SK-N-SH (cell line): ENCODE measurements at regions not wholly inside any gene's neighbourhood (a gene's known extent, or its start where the extent isn't known, plus 50 kb on each side); places are given as distances from the start of the nearest gene placed in this dataset.

Experiments
- CTCF ChIA-PET: fragments of 300-600, 350-600 bp; formaldehyde crosslinking; extraction: SDS; loops from one replicate; lab custom pipeline; 2021; lab: Yijun Ruan, JAX
- POLR2A ChIA-PET: fragments of 350-600 bp; sonication (Branson Sonifier 250); formaldehyde crosslinking; extraction: SDS; loops from one replicate; lab custom pipeline; 2020; ENCODE audit warnings: antibody characterized with exemption, inconsistent platforms; lab: Yijun Ruan, JAX
- DNase-seq: peaks from one replicate; pipeline ENCODE4 v3.0.0; 2012
- H2AFZ ChIP-seq: fragments of 200-600 bp; sonication (generic); 2 replicates; pipeline ENCODE4 v1.8.1; 2016; ENCODE audit warnings: antibody characterized with exemption, mild to moderate bottlenecking, low read depth
- H3F3A ChIP-seq: fragments of 200-600 bp; sonication (generic); replicated peaks from 2 replicates; pipeline ENCODE3; 2016; ENCODE audit warnings: antibody characterized with exemption, mild to moderate bottlenecking; ENCODE audit not compliant: insufficient read depth
- H3K27ac ChIP-seq, 2 experiments: fragments of 200-500 bp in 1 of 2; fragments of 200-600 bp in 1 of 2; sonication (Bioruptor generic) in 1 of 2; sonication (generic), shearing (Covaris generic) in 1 of 2; 2 replicates each; pipeline versions ENCODE4 v1.5.1 to v1.6.1; 2014 to 2016; ENCODE audit warnings: low read depth in 2 of 2, inconsistent platforms in 1 of 2, low read length in 1 of 2, mild to moderate bottlenecking in 1 of 2, mixed read lengths in 1 of 2
- H3K27me3 ChIP-seq: fragments of 200-600 bp; sonication (generic), shearing (Covaris generic); 2 replicates; pipeline ENCODE4 v1.6.1; 2016; ENCODE audit warnings: mixed run types; ENCODE audit not compliant: insufficient read depth
- H3K36me3 ChIP-seq, 2 experiments: fragments of 200-500 bp in 1 of 2; fragments of 200-600 bp in 1 of 2; sonication (Bioruptor generic) in 1 of 2; sonication (generic) in 1 of 2; replicated peaks in 1 of 2; 2 replicates each; pipeline versions ENCODE3 to v1.5.1; 2014 to 2016; ENCODE audit warnings: low read length in 1 of 2, mild to moderate bottlenecking in 1 of 2; ENCODE audit not compliant: insufficient read depth in 2 of 2, control insufficient read depth in 1 of 2
- H3K4me1 ChIP-seq, 2 experiments: fragments of 200-500 bp in 1 of 2; fragments of 200-600 bp in 1 of 2; sonication (Bioruptor generic) in 1 of 2; sonication (generic), shearing (Covaris generic) in 1 of 2; 2 replicates each; pipeline versions ENCODE4 v1.5.1 to v1.6.1; 2014 to 2016; ENCODE audit warnings: low read depth in 1 of 2, low read length in 1 of 2, mixed run types in 1 of 2; ENCODE audit not compliant: insufficient read depth in 2 of 2, control insufficient read depth in 1 of 2
- H3K4me2 ChIP-seq: fragments of 200-600 bp; sonication (generic), shearing (Covaris generic); 2 replicates; pipeline ENCODE4 v1.6.1; 2017; ENCODE audit warnings: mixed run types
- H3K4me3 ChIP-seq, 2 experiments: fragments of 200-500 bp in 1 of 2; fragments of 200-600 bp in 1 of 2; sonication (Bioruptor generic) in 1 of 2; sonication (generic), shearing (Covaris generic) in 1 of 2; 2 replicates each; pipeline versions ENCODE4 v1.5.1 to v1.8.1; 2014 to 2016; ENCODE audit warnings: low read depth in 2 of 2, inconsistent platforms in 1 of 2, low read length in 1 of 2, mild to moderate bottlenecking in 1 of 2, mixed read lengths in 1 of 2, moderate library complexity in 1 of 2
- H3K79me2 ChIP-seq: fragments of 200-600 bp; sonication (generic); 2 replicates; pipeline ENCODE4 v1.8.1; 2017; ENCODE audit warnings: mild to moderate bottlenecking; ENCODE audit not compliant: insufficient read depth
- H3K9ac ChIP-seq: fragments of 200-600 bp; sonication (generic); 2 replicates; pipeline ENCODE4 v1.6.1; 2017; ENCODE audit warnings: mixed run types
- H3K9me2 ChIP-seq: fragments of 200-600 bp; sonication (generic); 2 replicates; pipeline ENCODE4 v1.6.1; 2017; ENCODE audit warnings: mixed run types
- H3K9me3 ChIP-seq: fragments of 200-600 bp; sonication (generic); 2 replicates; pipeline ENCODE4 v1.6.1; 2017; ENCODE audit warnings: mixed run types, mild to moderate bottlenecking, moderate library complexity
- H4K20me1 ChIP-seq: fragments of 200-600 bp; sonication (generic); 2 replicates; pipeline ENCODE4 v1.6.1; 2017; ENCODE audit warnings: mild to moderate bottlenecking, mixed run types; ENCODE audit not compliant: insufficient read depth
- CHD2 ChIP-seq: fragments of 150-350 bp; IDR thresholded peaks from 2 replicates; pipeline ENCODE4 v1.6.1; 2018; ENCODE audit warnings: low read length; ENCODE audit not compliant: partially characterized antibody
- ELF1 ChIP-seq: IDR thresholded peaks from 2 replicates; pipeline ENCODE4 v1.4.0; 2012
- EP300 ChIP-seq, 2 experiments: IDR thresholded peaks; 2 replicates each; pipeline versions ENCODE4 v1.4.0 to v1.6.1; 2012; ENCODE audit warnings: borderline replicate concordance in 1 of 2, low read depth in 1 of 2, low read length in 1 of 2
- FOXJ3 ChIP-seq: sonication (generic); formaldehyde crosslinking; IDR thresholded peaks from 2 replicates; pipeline ENCODE4 v1.5.1; 2020; ENCODE audit warnings: mild to moderate bottlenecking, missing genetic modification reagents
- FOXM1 ChIP-seq: IDR thresholded peaks from 2 replicates; pipeline ENCODE4 v1.4.0; 2012; ENCODE audit warnings: low read depth, mild to moderate bottlenecking
- GABPA ChIP-seq: IDR thresholded peaks from 2 replicates; pipeline ENCODE4 v1.4.0; 2012; ENCODE audit warnings: low read depth, mild to moderate bottlenecking
- JUND ChIP-seq: IDR thresholded peaks from 2 replicates; pipeline ENCODE4 v1.4.0; 2012
- MAX ChIP-seq: IDR thresholded peaks from 2 replicates; pipeline ENCODE4 v1.4.0; 2012; ENCODE audit warnings: low read depth
- MXI1 ChIP-seq: IDR thresholded peaks from 2 replicates; pipeline ENCODE4 v1.6.1; 2012; ENCODE audit warnings: mild to moderate bottlenecking, low read depth, low read length, improper control_type of control experiment
- NRF1 ChIP-seq: IDR thresholded peaks from 2 replicates; pipeline ENCODE4 v1.6.1; 2012; ENCODE audit warnings: low read depth, mild to moderate bottlenecking, low read length
- PBX3 ChIP-seq: IDR thresholded peaks from 2 replicates; pipeline ENCODE4; 2012
- POLR2AphosphoS5 ChIP-seq: IDR thresholded peaks from 2 replicates; pipeline ENCODE4 v1.6.1; 2012; ENCODE audit warnings: low read depth, low read length
- RFX5 ChIP-seq: IDR thresholded peaks from 2 replicates; pipeline ENCODE4 v1.6.1; 2012; ENCODE audit warnings: mild to moderate bottlenecking, improper control_type of control experiment, low read length
- SMC3 ChIP-seq: IDR thresholded peaks from 2 replicates; pipeline ENCODE4 v1.6.1; 2012; ENCODE audit warnings: low read depth, low read length, improper control_type of control experiment
- TAF1 ChIP-seq: IDR thresholded peaks from 2 replicates; pipeline ENCODE4 v1.6.1; 2012; ENCODE audit warnings: low read depth, mild to moderate bottlenecking, low read length, moderate library complexity, borderline replicate concordance
- TCF12 ChIP-seq: IDR thresholded peaks from 2 replicates; pipeline ENCODE4 v1.4.0; 2012
- ZBTB33 ChIP-seq: IDR thresholded peaks from 2 replicates; pipeline ENCODE4 v1.4.0; 2012; ENCODE audit warnings: low read depth, borderline replicate concordance
- WGBS: methylation state at CpG from one replicate; pipeline ENCODE4 v1.1.6; 2017; ENCODE audit warnings: low lambda C conversion rate; 5-methylcytosine and 5-hydroxymethylcytosine counted together

- no peaks in the 10 kb centered on the region for H3K79me2 ChIP-seq
- H3K9ac ChIP-seq: no peak overlapping the region
- no peaks in the 10 kb centered on the region for H3K36me3 ChIP-seq
- POLR2A ChIA-PET: no interaction called here
- H3K9me2 ChIP-seq: no peaks in the 10 kb centered on the region
- H2AFZ ChIP-seq: no peak overlapping the region
- H3F3A ChIP-seq: no peaks in the 10 kb centered on the region
- no peak for DNase-seq
- H3K4me2 ChIP-seq: no peak overlapping the region
- WGBS: 38% methylated on average over 6 of the region's 6 CpGs
- H3K27ac ChIP-seq: no peak overlapping the region
- no peak overlapping the region for H3K4me3 ChIP-seq
- H4K20me1 ChIP-seq: no peaks in the 10 kb centered on the region
- H3K4me1 ChIP-seq: peaks cover 0 to 3% of the 10 kb centered on the region in 2 experiments; a peak in 1 of 4 replicates
- no peaks in the 10 kb centered on the region for H3K9me3 ChIP-seq
- H3K27me3 ChIP-seq: no peaks in the 10 kb centered on the region
- no peak for TF ChIP-seq FOXJ3 (CRISPR knock-in tag)
- TF ChIP-seq ZBTB33: no peak
- TF ChIP-seq EP300 (IDR thresholded peaks at IDR 0.05; ENCODE audit: borderline replicate concordance in 1 of 2, low read depth in 1 of 2, low read length in 1 of 2): no peak
- TF ChIP-seq JUND: no peak
- TF ChIP-seq ELF1: no peak
- TF ChIP-seq TAF1: no peak
- TF ChIP-seq TCF12: no peak
- TF ChIP-seq SMC3: no peak
- TF ChIP-seq RFX5: no peak
- no peak for TF ChIP-seq NRF1
- no peak for TF ChIP-seq MXI1
- TF ChIP-seq PBX3: no peak
- TF ChIP-seq POLR2AphosphoS5: no peak
- TF ChIP-seq CHD2: no peak
- TF ChIP-seq FOXM1: no peak
- TF ChIP-seq MAX: no peak
- TF ChIP-seq GABPA: no peak
- CTCF ChIA-PET: interaction anchor here (0.8 to 2.8 kb wide), 10 partner anchors 9 to 185 kb away, joined by 3 to 23 read pairs (median 6); no protein-coding TSS in a partner anchor
Observed at GRCh38 chr1:204751480-204751879, 65.9 kb upstream of the LRRN2 start.
